Esophagus muscularis mucosa (tissue), 2 donors: ENCODE measurements at regions not wholly inside any gene's neighbourhood (a gene's known extent, or its start where the extent isn't known, plus 50 kb on each side); places are given as distances from the start of the nearest gene placed in this dataset.

Experiments
- POLR2A ChIP-seq: fragments of 450-650 bp; IDR thresholded peaks from one replicate; pipeline ENCODE4 v1.6.1; 2017; ENCODE audit warnings: antibody characterized with exemption, moderate library complexity, mild to moderate bottlenecking, low read depth
- POLR2AphosphoS5 ChIP-seq, 2 donors: sonication (generic); formaldehyde crosslinking; IDR thresholded peaks; one replicate each; pipeline ENCODE4 v1.6.1; 2017; ENCODE audit warnings: antibody characterized with exemption in 2 of 2

DNA sequence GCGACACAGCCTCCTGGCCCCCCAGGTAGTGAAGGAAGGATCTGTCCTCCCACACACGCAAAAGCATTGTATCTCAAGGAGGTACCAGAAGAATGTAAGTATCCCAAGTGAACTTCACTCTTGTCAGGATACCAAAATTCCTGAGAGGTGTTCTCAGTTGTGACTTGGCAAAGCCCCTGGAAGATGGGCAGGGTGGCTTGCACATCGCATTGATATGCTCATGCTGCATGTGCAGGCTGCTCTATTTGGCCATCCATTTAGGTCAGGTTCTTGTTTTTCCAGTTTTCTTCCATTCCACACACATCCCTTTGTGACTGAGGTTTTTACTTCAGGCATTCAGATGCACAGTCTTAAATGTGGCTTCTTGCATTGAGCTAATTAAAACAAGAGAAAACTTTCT is 382.8 kb downstream of the FOXO1 start:
- TF ChIP-seq POLR2AphosphoS5 (IDR thresholded peaks at IDR 0.05), result no peak
- TF ChIP-seq POLR2A, result no peak
